Tibial artery (tissue), 4 donors: ENCODE measurements at regions not wholly inside any gene's neighbourhood (a gene's known extent, or its start where the extent isn't known, plus 50 kb on each side); places are given as distances from the start of the nearest gene placed in this dataset.

Experiments used
- DNase-seq, 2 donors: peaks; one replicate each; pipeline ENCODE4 v3.0.0-alpha.2; 2019
- H3K27ac ChIP-seq, 2 donors: fragments of 200-600 bp; sonication (generic) in 1 of 2; 1 replicate in 1 of 2; 2 replicates in 1 of 2; pipeline ENCODE4 v1.5.1; 2018 to 2019; ENCODE audit warnings: mild to moderate bottlenecking in 1 of 2
- H3K27me3 ChIP-seq, 2 donors: fragments of 200-600 bp; sonication (generic) in 1 of 2; one replicate each; pipeline versions ENCODE4 v1.5.1 to v1.6.0; 2016 to 2019
- H3K36me3 ChIP-seq, 3 donors: fragments of 200-600 bp; sonication (generic) in 2 of 3; one replicate each; pipeline ENCODE4 v1.5.1; 2016 to 2019; ENCODE audit warnings: mild to moderate bottlenecking in 2 of 3
- H3K4me1 ChIP-seq, 4 donors: fragments of 200-600 bp; sonication (generic) in 2 of 4; 1 replicate in 3 of 4; 2 replicates in 1 of 4; pipeline ENCODE4 v1.5.1; 2016 to 2019
- H3K4me3 ChIP-seq, 2 donors: fragments of 200-600 bp; sonication (generic) in 1 of 2; 1 replicate in 1 of 2; 2 replicates in 1 of 2; pipeline ENCODE4 v1.5.1; 2018 to 2019; ENCODE audit warnings: mild to moderate bottlenecking in 2 of 2
- H3K9me3 ChIP-seq, 3 donors: fragments of 200-600 bp; sonication (generic) in 1 of 3; one replicate each; pipeline ENCODE4 v1.5.1; 2016 to 2019
- CTCF ChIP-seq, 2 experiments: fragments of 200-600 bp in 1 of 2; fragments of 450-650 bp in 1 of 2; IDR thresholded peaks; one replicate each; pipeline ENCODE4 v1.5.1; 2017 to 2019; ENCODE audit warnings: antibody characterized with exemption in 2 of 2, mild to moderate bottlenecking in 1 of 2, moderate library complexity in 1 of 2
- intact Hi-C: fragments of 100-400 bp; cut with DNase I; formaldehyde crosslinking; loops from one replicate; pipeline ENCODE4 v1.15.0; 2023; ENCODE audit warnings: low total_unique reads

- H3K4me1 ChIP-seq, result peaks cover 0 to 5% (median 0%) of the 10 kb centered on the region in 4 donors
- no peaks in the 10 kb centered on the region for H3K36me3 ChIP-seq
- TF ChIP-seq CTCF (IDR thresholded peaks at IDR 0.05), result no peak
- no peaks in the 10 kb centered on the region for H3K9me3 ChIP-seq
- DNase-seq, result no peak
- H3K27me3 ChIP-seq, result no peaks in the 10 kb centered on the region
- H3K27ac ChIP-seq, result no peak overlapping the region
- intact Hi-C loops, result no loop called here
- no peak overlapping the region for H3K4me3 ChIP-seq
Observed at GRCh38 chr13:39894586-39894985, 239.1 kb downstream of the COG6 start.

GRCh38 chr13:39895254-39895653 is 239.8 kb downstream of the COG6 start:
- no peak overlapping the region for H3K4me3 ChIP-seq
- peaks cover 0 to 5% (median 0%) of the 10 kb centered on the region in 4 donors for H3K4me1 ChIP-seq
- no peak overlapping the region for H3K27ac ChIP-seq
- no peak for TF ChIP-seq CTCF (IDR thresholded peaks at IDR 0.05)
- H3K36me3 ChIP-seq, result no peaks in the 10 kb centered on the region
- H3K9me3 ChIP-seq, result no peaks in the 10 kb centered on the region
- no peak for DNase-seq
- H3K27me3 ChIP-seq, result no peaks in the 10 kb centered on the region
- intact Hi-C loops, result no loop called here

- Histone ChIP-seq H3K4me3 (no peak overlapping the region), H3K36me3 (no peaks in the 10 kb centered on the region), H3K27me3 (no peaks in the 10 kb centered on the region), H3K4me1 (peaks cover 0 to 5% (median 0%) of the 10 kb centered on the region in 4 donors), H3K9me3 (no peaks in the 10 kb centered on the region), H3K27ac (no peak overlapping the region)
- TF ChIP-seq CTCF (IDR thresholded peaks at IDR 0.05), result no peak
- no peak for DNase-seq
- intact Hi-C loops, result no loop called here
Observed at GRCh38 chr13:39897636-39898035, 242.2 kb downstream of the COG6 start.

GRCh38 chr13:39900106-39900750 is 244.8 kb downstream of the COG6 start:
- Histone ChIP-seq H3K4me1 (no peaks in the 10 kb centered on the region), H3K4me3 (no peak overlapping the region), H3K9me3 (no peaks in the 10 kb centered on the region), H3K36me3 (no peaks in the 10 kb centered on the region), H3K27ac (no peak overlapping the region), H3K27me3 (no peaks in the 10 kb centered on the region)
- intact Hi-C loops, result no loop called here
- no peak for TF ChIP-seq CTCF (IDR thresholded peaks at IDR 0.05)
- DNase-seq, result no peak

- DNase-seq, result no peak
- Histone ChIP-seq H3K27me3 (no peaks in the 10 kb centered on the region), H3K36me3 (no peaks in the 10 kb centered on the region), H3K27ac (no peak overlapping the region), H3K4me1 (no peaks in the 10 kb centered on the region), H3K4me3 (no peak overlapping the region), H3K9me3 (no peaks in the 10 kb centered on the region)
- intact Hi-C loops, result no loop called here
- no peak for TF ChIP-seq CTCF (IDR thresholded peaks at IDR 0.05)
Observed at GRCh38 chr13:39904959-39905358, 249.5 kb downstream of the COG6 start.

GRCh38 chr13:39909634-39910033 is 254.2 kb downstream of the COG6 start:
- no peak overlapping the region for H3K27ac ChIP-seq
- no peaks in the 10 kb centered on the region for H3K36me3 ChIP-seq
- H3K4me1 ChIP-seq, result no peaks in the 10 kb centered on the region
- intact Hi-C loops, result no loop called here
- no peaks in the 10 kb centered on the region for H3K27me3 ChIP-seq
- no peak for DNase-seq
- no peaks in the 10 kb centered on the region for H3K9me3 ChIP-seq
- TF ChIP-seq CTCF (IDR thresholded peaks at IDR 0.05), result no peak
- H3K4me3 ChIP-seq, result no peak overlapping the region
